CD4-positive, alpha-beta T cell treated with Interleukin-6 for 4 hours (primary cell): ENCODE measurements at regions not wholly inside any gene's neighbourhood (a gene's known extent, or its start where the extent isn't known, plus 50 kb on each side); places are given as distances from the start of the nearest gene placed in this dataset.

ENCODE experiments used
- DNase-seq: peaks from one replicate; pipeline ENCODE4 v3.0.0-alpha.2; 2020; ENCODE audit warnings: mixed read lengths

- no peak for DNase-seq
These were observed 53.9 kb upstream of the AKT3 start for GRCh38 chr1:243903895-243904294.

GRCh38 chr1:243903041-243903440 is 53.0 kb upstream of the AKT3 start:
- DNase-seq, result no peak

- no peak for DNase-seq
These were observed 52.1 kb upstream of the AKT3 start for GRCh38 chr1:243902100-243902499.
